GM21515 (cell line): ENCODE measurements at regions not wholly inside any gene's neighbourhood (a gene's known extent, or its start where the extent isn't known, plus 50 kb on each side); places are given as distances from the start of the nearest gene placed in this dataset.

ENCODE experiments used
- ATAC-seq: cut with Tn5 transposase; IDR thresholded peaks from one replicate; pipeline ENCODE4 v1.9.1; 2021; ENCODE audit not compliant: unreplicated experiment

DNA sequence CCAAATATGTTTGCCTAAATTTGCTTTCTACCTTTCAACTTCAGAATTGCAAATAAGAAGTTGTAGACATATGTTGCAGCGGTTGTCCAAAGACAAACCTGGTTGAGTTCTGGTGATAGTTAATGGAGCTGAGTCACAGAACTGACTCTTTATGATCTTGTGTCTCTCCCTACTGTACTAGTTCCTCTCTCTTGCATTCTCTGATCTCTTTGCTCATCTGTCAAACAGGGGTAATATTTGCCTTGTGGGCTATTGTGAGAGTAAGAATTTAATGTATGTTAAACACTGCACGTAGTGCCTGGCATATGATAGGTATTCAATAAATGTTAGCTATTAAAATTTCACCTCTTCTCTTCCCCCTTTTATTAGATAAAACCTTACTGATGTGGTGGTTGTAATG lies 283.5 kb upstream of the RGS6 start:
- ATAC-seq: no peak

DNA sequence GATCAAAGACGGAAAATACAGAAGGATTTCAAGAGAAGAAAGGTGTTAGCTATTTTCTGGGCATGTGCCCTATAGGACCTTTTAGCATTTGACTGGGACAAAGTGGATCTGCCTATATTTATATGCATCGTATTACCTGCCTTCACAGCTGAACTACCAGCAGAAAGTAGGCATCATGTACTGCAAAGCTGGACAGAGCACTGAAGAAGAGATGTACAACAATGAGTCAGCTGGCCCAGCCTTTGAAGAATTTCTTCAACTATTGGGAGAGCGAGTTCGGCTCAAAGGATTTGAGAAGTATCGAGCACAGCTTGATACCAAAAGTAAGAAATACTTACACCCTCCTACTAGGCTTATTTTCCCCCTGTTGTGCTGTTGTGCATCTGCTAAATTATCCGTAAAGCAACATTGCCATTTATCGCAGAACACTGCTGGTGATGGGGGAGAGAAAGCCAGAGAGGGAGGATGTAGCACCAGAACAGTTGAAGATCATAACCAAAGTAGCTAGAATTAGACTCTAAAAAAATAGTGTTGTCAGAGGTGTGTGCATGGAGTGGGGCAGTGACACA lies 282.0 kb upstream of the RGS6 start:
- no peak for ATAC-seq

DNA sequence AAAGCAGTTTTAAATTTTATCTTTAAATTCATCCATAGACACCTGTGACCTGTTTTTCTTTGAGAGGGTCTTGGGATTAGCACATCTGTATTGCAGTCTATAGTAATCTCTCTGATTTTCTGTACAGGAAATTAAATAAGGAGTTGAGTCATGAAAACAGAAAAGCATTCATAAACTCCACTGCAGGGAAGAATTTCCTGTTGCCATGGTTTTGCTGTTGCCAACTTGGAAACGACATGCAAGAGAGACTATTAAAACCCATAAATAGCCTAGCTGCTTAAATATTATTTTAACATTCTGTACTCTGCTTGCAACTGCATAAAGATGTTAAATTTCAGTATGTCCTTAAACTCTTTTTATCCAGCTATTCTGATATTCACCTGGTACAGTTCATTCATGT lies 281.0 kb upstream of the RGS6 start:
- no peak for ATAC-seq

DNA sequence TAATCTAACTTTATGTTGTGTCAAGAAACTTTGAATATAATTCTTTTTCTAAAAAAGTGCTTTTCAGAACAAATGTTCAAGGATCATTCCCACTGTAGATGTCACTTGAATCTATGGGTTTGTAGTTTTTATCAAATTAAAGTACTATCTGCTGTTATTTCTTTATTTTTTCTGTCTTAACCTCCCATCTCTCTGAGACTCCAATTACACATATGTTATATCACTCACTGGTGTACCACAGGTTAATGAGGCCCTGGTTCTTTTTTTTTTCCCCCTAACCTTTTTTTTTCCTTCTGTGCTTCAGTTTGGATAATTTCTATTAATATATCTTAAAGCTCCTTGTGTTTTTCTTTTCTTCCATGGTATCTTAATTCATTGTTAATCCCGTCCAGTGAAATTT lies 279.9 kb upstream of the RGS6 start:
- no peak for ATAC-seq

DNA sequence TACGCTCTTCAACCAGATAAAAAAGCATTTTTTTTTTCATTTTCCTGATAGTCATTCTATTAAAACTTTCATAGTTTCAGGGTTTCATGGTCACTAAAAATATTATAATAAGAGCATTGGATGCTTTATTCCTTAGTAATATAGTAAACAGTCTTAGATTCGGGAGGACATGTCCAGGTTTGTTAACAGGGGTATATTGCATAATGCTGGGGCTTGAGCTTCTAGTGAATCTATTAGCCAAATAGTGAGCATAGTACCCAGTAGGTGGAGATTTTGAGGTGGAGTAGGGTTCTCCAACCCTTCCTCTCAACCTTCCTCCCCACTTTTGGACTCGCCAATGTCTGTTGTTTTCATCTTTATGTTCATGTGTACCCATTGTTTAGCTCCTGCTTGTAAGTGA lies 277.4 kb upstream of the RGS6 start:
- ATAC-seq: no peak

DNA sequence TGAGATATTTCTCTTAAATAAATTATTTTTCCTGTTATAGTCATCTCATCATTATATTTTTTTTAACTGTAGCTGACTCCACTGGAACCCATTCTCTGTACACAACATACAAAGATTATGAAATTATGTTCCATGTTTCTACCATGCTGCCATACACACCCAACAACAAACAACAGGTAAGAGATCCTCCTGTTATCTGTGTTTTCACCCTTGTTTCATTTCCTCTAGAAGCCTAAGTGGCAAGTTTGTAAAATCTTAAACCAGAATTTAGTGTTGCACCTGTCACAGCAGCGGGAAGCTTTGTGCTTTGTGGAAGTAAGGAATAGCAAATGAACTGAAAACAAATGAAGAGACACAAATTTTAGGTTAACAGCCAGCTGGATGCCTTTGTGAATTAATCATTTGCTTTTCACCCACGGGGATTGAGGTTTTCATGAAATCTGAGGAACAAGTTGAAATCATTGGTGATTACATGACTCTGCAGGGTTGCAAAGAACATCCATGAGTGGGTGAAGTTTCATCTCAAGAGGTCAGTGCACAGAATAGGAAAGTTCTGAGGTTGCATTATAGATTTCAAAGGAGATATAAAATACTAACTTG lies 273.9 kb upstream of the RGS6 start:
- no peak for ATAC-seq

DNA sequence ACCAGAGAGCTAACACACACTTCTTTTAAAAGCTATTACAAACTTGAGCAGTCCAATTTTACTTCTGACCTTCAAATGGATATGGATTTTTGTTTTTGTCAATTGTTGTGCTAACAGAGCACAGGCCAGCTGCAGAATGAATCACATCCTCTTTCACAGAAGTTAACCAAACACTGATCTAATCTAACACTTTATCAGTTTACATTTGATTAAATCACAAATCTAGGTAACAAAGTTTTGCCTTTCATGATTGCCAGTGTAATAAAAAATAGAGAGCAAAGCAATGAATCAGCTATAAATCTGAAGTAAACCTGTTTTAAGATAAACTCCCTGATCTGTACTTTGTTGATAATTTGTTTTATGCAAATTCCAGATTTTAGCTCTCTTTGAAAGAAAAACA lies 273.1 kb upstream of the RGS6 start:
- no peak for ATAC-seq

DNA sequence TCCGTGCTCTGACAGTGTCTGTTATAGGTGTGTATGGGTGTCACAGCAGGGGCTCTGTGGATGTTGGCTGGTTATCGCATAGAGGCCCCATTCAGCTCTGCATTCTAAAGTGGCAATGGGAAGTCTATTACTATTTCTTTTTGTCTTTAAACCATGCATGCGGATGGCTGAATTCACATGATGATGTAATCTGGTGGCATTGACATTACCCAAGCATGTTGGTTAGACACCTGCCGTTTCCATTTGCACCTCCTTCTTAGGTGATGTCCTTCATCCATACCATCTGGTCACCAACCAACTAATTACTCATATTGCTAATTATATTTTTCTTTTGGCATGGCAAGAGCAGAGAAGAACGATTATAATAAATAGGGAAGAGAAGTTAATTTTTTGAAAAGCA lies 270.8 kb upstream of the RGS6 start:
- no peak for ATAC-seq

DNA sequence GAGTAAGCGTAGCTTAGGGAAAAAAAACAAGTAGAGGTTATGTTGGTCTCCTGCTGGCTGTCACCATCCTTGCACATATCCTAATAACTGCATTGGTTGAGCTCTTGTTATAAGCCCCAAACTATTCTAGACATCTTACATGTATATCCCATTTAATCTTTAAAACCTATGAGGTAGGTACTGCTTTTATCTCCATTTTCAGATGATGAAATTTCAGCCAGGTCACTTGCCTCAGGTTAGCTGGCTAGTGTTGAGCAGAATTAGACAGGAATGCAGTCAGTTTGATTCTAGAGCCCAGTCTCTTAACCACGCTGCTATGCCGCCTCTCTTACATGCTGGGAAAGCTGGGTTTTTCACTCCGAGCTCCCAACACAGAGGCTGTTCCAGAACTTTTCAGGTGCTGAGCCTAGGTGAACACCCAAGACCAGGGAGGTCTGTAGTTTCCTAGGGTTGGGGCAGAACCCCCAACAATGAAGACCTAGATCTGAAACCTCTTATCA lies 269.9 kb upstream of the RGS6 start:
- ATAC-seq: no peak

DNA sequence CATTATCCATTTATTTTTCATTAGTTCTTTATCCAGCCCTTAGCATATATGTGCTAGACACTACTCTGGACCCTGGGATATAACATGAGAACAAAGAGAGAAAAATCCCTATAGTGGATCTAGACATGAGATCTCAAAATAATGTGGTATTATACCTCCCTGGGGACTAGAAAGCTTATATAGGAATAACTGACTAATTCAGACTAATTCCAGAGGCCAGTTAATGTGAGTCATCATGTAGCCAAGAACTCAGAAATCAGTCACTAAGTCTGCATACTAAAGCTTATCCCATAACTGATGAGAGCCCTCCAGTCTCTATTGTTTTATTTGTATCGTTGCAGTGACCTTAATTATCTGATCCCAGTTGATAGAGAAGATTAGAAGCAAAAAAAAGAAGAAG lies 267.1 kb upstream of the RGS6 start:
- no peak for ATAC-seq

DNA sequence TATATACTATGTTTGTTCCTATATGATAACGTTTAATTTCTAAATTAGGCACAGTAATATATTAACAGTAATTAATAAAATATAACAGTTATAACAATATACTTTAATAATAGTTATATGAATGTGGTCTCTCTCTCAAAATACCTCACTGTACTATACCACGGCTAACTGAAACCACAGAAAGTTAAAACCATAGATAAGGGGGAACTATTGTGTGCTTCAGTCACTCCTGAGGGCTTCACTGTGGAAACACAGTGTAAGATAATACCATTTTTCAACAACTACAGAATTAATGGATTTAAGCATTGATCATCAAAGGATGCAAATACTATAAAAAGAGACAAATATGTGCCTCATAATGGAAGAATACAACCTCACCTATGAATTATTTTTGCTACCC lies 266.4 kb upstream of the RGS6 start:
- ATAC-seq: no peak

DNA sequence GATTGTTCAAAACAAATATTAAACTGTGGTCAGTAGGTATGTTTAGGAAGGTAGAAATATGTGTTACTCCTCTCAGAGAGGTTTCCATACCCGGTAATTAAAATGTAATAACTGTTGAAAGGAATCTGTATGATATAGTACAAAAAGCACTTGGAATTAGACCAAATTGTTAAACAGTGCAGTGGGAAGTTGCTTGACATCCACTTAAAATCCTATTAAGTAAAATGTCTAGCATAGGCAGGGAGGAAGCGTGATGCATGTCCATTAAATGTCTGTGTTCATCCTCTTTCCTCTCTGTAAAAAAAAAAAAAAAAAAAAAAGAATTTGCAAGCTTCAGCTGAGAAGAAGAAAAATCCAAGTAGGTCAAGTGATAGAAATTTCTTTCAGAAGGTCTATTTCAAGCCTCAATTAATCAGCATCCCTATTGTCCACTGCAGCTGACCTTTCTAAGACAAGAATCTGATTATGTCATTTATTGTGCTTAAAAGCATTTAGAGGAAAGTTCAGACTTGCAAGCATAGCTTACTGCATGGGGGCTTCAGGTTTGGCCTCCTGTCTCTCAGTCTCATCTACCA lies 265.6 kb upstream of the RGS6 start:
- no peak for ATAC-seq

DNA sequence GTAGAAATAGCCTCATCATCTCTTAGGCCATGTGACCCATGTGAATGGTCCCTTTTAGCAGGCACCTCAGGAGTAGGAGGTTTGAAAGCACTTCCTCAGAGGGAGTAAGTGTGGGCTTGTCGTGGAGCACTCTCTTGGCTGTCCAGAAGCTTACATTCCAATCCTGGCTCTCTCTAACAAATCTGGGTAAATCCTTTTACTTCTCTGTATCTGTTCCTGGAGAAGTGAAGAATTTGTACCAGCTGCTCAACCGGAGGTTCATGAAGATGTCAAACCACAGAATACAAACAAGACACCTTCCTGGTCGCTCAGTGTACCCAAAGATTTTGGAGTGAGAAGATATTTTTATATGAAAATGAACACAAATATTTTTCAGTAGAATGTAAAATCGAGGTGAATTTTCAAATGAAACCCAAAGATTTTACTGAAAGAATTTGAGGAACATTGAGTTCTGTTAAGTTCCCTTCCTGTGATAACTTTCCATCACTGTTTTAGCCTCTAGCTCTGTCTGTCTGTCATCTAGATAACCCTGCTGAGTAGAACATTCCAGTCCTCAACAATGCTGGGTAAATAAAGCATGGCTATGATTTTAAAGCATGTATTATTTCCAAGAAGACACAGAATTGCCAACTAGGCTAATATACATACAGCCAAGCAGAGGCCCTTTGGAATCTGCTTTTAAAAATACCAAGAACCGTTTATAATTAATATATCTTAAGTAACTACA lies 263.9 kb upstream of the RGS6 start:
- ATAC-seq: no peak

DNA sequence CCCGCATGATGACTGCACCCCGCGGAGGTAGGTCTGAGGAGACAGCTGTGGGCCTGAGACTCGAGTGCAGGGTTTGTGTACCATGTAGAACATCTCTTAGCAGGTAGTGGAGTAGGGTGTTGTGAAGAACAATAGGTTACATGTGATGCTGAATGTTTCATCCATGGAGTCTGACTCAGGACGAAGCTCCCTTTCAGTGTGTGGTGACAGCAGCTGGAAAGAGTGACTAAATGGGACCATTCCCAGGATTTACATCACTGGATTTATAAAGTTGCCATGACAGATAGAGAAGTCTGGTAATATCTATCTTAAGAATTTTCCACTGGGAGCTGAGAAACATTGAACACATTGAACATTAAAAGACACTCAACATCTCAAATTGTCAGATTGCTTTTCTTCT lies 259.6 kb upstream of the RGS6 start:
- no peak for ATAC-seq

DNA sequence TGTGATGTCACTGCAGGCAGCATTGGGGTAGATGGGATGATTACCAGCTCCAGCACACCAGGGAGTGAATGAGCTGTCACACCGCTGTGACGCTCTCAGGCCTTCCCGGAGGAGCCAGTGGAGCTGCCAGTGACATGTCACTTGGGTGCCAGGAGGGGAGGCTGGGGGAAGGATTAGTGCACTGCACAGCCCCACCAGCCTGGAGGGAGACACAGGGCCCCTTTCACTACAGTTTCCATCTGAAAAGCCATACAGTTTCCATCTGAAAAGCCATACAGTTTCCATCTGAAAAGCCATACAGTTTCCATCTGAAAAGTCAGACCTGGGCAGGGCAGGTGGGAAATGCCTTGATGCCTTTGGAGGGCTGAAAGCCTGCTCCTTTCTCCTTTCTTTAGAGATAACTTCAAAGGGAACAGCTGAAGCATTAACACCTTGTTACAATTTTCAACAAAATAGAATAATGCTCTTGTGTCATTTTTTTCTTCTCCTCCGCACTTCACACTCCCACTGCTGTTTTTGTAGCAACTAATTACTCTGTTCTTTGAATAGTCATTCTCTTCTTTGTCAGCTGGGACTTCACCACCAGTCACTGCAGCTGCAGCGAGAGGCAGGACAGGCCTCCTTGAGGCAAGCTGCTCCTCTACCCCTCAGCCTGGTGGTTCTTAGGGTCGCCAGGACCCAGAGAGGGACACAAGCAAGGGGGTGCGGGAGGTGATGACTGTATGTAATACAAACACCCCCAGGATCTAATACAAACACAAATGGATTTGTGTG lies 256.9 kb upstream of the RGS6 start:
- no peak for ATAC-seq

DNA sequence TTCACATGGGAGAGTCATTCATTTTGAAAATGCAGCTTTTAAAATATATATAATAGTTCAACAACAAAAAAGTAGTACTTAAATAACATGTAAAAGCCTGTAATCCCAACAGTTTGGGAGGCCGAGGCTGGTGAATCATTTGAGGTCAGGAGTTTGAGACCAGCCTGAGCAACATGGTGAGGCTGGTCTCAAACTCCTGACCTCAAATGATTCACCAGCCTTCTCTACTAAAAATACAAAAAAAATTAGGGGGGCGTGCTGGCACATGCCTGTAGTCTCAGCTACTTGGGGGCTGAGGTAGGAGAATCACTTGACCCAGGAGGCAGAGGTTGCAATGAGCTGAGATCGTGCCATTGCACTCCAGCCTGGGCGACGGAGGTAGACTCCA lies 256.3 kb upstream of the RGS6 start:
- no peak for ATAC-seq

DNA sequence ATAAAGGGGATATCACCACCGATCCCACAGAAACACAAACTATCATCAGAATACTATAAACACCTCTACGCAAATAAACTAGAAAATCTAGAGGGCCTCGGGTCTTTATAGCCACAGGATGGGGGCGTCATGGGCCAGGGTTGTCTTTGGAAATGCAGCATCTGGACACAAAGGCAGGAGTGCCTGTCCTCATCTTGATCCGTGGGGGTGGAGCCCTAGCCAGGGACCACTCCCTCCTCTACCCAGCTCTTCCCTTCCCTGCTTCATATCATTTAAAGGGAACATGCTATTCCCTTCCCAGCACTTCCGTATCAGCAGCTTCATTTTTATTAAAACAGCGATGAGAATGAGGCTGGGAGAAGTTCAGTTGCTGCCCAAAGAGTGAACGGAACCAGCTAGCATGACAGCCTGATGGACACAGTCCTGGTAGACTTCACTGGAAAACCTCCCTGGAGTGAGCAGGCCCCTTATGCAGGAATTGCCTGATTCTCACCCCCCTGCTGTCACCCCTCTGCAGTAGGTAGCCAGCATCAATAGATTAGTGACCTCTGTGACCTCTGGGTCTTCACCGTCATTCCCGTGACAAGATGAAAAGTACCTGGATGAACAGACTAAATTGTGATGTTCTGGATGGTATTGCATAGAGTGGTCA lies 251.4 kb upstream of the RGS6 start:
- no peak for ATAC-seq

DNA sequence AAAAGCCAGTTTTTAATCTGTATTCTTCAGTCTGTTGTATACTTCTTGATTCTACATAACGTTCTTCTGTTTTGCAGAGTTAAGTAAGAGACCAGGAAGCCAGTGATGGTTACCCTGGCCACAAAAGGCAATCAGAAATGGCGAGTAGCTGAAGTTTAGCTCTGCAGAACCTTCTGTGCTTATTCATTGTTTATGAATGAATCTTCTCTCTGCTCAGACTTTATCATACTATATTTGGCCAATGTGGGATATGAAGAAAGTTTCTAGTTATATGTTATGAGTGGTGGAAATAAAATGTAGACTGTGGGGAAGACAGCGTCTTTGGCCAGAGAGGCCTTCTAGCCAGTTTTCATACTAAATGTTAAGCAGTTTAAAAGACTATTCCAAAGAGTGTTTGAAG lies 249.9 kb upstream of the RGS6 start:
- ATAC-seq: no peak

DNA sequence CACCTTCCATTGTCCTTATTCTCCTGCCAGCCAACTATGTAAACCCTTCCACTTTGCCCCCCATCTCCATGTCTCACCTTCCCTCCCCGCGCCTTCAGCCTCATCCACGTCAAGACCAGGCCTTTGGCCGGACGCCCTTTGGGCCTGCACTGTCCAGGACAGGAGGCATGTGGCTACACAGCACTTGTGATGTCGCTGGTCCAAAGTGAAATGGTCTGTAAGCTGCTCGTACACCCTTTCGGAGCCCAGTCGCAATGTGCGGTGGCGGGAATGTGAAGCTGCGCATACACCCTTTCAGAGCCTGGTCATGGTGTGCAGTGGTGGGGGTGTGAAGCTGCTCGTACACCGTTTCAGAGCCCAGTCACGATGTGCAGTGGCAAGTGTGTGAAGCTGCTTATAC lies 247.9 kb upstream of the RGS6 start:
- no peak for ATAC-seq

DNA sequence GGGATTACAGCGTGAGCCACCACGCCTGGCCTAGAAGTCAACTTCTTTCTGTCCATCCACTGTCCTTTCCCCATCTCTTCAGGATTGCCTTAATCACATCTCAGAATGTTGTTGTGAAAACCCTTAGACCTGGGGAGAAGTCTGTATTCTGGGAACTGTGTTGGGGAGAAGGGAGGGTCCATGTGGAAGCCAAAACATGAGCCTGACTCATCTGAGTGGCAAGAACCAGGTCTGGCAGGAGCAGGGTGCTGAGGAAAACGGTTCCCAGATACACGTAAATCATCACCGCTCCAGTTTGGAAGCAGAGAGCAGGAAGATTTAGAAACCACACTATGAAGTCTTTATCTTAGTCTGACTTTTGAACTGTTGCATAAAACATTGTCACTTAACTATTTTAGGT lies 245.6 kb upstream of the RGS6 start:
- no peak for ATAC-seq
